Mesendoderm (in vitro differentiated cells): ENCODE measurements at regions not wholly inside any gene's neighbourhood (a gene's known extent, or its start where the extent isn't known, plus 50 kb on each side); places are given as distances from the start of the nearest gene placed in this dataset.
A peak's percentile ranks its signal among the peaks of the same experiment; 100 is the strongest.

Experiments
- DNase-seq: peaks from one replicate; pipeline ENCODE4 v3.0.0; 2013
- H2AK5ac ChIP-seq: 2 replicates; pipeline ENCODE4 v1.6.1; 2013; ENCODE audit warnings: low read length, inconsistent platforms
- H2BK120ac ChIP-seq: 2 replicates; pipeline ENCODE4 v1.6.1; 2013; ENCODE audit warnings: low read depth, mild to moderate bottlenecking, low read length, moderate library complexity, mixed read lengths
- H2BK15ac ChIP-seq: replicated peaks from 2 replicates; pipeline ENCODE4 v1.6.1; 2013; ENCODE audit warnings: low read depth, mild to moderate bottlenecking, moderate library complexity
- H2BK5ac ChIP-seq: 2 replicates; pipeline ENCODE4 v1.6.1; 2013; ENCODE audit warnings: low read length, inconsistent platforms
- H3K18ac ChIP-seq: 2 replicates; pipeline ENCODE4 v1.6.1; 2013; ENCODE audit warnings: mild to moderate bottlenecking, low read length, mixed read lengths
- H3K23ac ChIP-seq: one replicate; pipeline ENCODE4 v1.6.1; 2013; ENCODE audit warnings: low read length
- H3K27ac ChIP-seq: 2 replicates; pipeline ENCODE4 v1.5.1; 2013; ENCODE audit warnings: low read depth, mild to moderate bottlenecking, inconsistent platforms, low read length, moderate library complexity
- H3K27me3 ChIP-seq: 2 replicates; pipeline ENCODE4 v1.6.1; 2013; ENCODE audit warnings: low read length, control low read depth, mild to moderate bottlenecking, inconsistent platforms; ENCODE audit not compliant: insufficient read depth, poor library complexity
- H3K36me3 ChIP-seq: 2 replicates; pipeline ENCODE4 v1.6.1; 2013; ENCODE audit warnings: low read length, inconsistent platforms; ENCODE audit not compliant: control insufficient read depth, insufficient read depth
- H3K4ac ChIP-seq: one replicate; pipeline ENCODE4 v1.6.1; 2013; ENCODE audit warnings: low read depth, mild to moderate bottlenecking, low read length, moderate library complexity
- H3K4me1 ChIP-seq: 2 replicates; pipeline ENCODE4 v1.6.1; 2013; ENCODE audit warnings: low read depth, low read length, inconsistent platforms; ENCODE audit not compliant: control insufficient read depth
- H3K4me2 ChIP-seq: 2 replicates; pipeline ENCODE4 v1.6.1; 2013; ENCODE audit warnings: low read length
- H3K4me3 ChIP-seq: 2 replicates; pipeline ENCODE4 v1.5.1; 2013; ENCODE audit warnings: mild to moderate bottlenecking, low read length
- H3K56ac ChIP-seq: one replicate; pipeline ENCODE4 v1.6.1; 2013; ENCODE audit warnings: low read length
- H3K79me1 ChIP-seq: 2 replicates; pipeline ENCODE4 v1.6.1; 2013; ENCODE audit warnings: low read length, inconsistent platforms
- H3K79me2 ChIP-seq: 2 replicates; pipeline ENCODE4 v1.6.1; 2013; ENCODE audit warnings: mild to moderate bottlenecking, low read length; ENCODE audit not compliant: control insufficient read depth, insufficient read depth
- H3K9ac ChIP-seq: 2 replicates; pipeline ENCODE4 v1.6.1; 2013; ENCODE audit warnings: low read length, inconsistent platforms
- H4K5ac ChIP-seq: one replicate; pipeline ENCODE4 v1.6.1; 2013; ENCODE audit warnings: low read length
- H4K8ac ChIP-seq: one replicate; pipeline ENCODE4 v1.6.1; 2013; ENCODE audit warnings: low read depth, mild to moderate bottlenecking, control low read depth, low read length, moderate library complexity
- WGBS: extraction: QIAGEN DNeasy Blood & Tissue Kit; methylation state at CpG from one replicate; pipeline ENCODE4 v1.1.7; 2013; ENCODE audit warnings: low lambda C conversion rate, missing lambda C conversion rate; ENCODE audit not compliant: insufficient coverage; ENCODE audit errors: extremely low coverage; 5-methylcytosine and 5-hydroxymethylcytosine counted together

GRCh38 chr1:191668525-191668924 lies 489.7 kb upstream of the RGS18 start:
- no peak overlapping the region for H3K18ac ChIP-seq
- H3K27me3 ChIP-seq: no peaks in the 10 kb centered on the region
- H3K4me3 ChIP-seq: no peak overlapping the region
- DNase-seq: no peak
- H3K79me2 ChIP-seq: no peaks in the 10 kb centered on the region
- WGBS: no CpG with 5 or more reads among the region's 5 CpGs
- no peak overlapping the region for H3K56ac ChIP-seq
- no peak overlapping the region for H2BK15ac ChIP-seq
- no peaks in the 10 kb centered on the region for H3K36me3 ChIP-seq
- H3K4ac ChIP-seq: no peak overlapping the region
- H3K9ac ChIP-seq: no peak overlapping the region
- no peak overlapping the region for H3K23ac ChIP-seq
- H3K79me1 ChIP-seq: no peaks in the 10 kb centered on the region
- H2AK5ac ChIP-seq: no peak overlapping the region
- H2BK120ac ChIP-seq: no peak overlapping the region
- H2BK5ac ChIP-seq: no peak overlapping the region
- no peaks in the 10 kb centered on the region for H3K4me1 ChIP-seq
- no peak overlapping the region for H3K27ac ChIP-seq
- H4K5ac ChIP-seq: no peak overlapping the region
- H4K8ac ChIP-seq: no peak overlapping the region
- no peak overlapping the region for H3K4me2 ChIP-seq

- H4K5ac ChIP-seq: no peak overlapping the region
- no peak overlapping the region for H3K18ac ChIP-seq
- no peak overlapping the region for H3K4me2 ChIP-seq
- H2BK120ac ChIP-seq: no peak overlapping the region
- H3K79me1 ChIP-seq: no peaks in the 10 kb centered on the region
- H3K23ac ChIP-seq: no peak overlapping the region
- no peak overlapping the region for H2BK15ac ChIP-seq
- H3K4me3 ChIP-seq: no peak overlapping the region
- H3K36me3 ChIP-seq: no peaks in the 10 kb centered on the region
- no peak overlapping the region for H2AK5ac ChIP-seq
- H3K27me3 ChIP-seq: no peaks in the 10 kb centered on the region
- WGBS: no CpG with 5 or more reads among the region's 2 CpGs
- no peak overlapping the region for H3K9ac ChIP-seq
- DNase-seq: no peak
- H4K8ac ChIP-seq: no peak overlapping the region
- H3K27ac ChIP-seq: no peak overlapping the region
- no peak overlapping the region for H2BK5ac ChIP-seq
- H3K56ac ChIP-seq: no peak overlapping the region
- no peaks in the 10 kb centered on the region for H3K79me2 ChIP-seq
- no peaks in the 10 kb centered on the region for H3K4me1 ChIP-seq
- H3K4ac ChIP-seq: no peak overlapping the region
These were observed 488.6 kb upstream of the RGS18 start for GRCh38 chr1:191669629-191670028.

DNA sequence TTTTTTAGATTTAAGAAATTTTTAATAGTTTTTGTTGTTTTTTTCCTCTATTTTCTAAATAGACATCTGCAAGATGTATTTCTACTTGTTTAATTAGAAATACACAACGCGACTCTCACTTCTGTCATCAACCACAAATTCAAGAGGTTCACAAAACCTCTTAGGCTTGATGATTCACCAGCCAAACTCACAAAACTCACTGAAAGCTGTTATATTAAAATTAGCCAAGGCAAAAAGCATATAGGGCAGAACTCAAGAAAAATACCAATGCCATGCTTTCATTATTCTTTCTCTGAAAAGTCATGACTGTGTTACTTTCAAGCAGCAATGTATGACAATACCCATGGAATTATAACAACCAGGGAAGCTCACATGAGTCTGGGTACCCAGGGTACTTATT lies 487.0 kb upstream of the RGS18 start:
- no peaks in the 10 kb centered on the region for H3K4me1 ChIP-seq
- H2BK120ac ChIP-seq: no peak overlapping the region
- no peak overlapping the region for H2BK5ac ChIP-seq
- no peak overlapping the region for H4K5ac ChIP-seq
- H3K79me2 ChIP-seq: no peaks in the 10 kb centered on the region
- no peak overlapping the region for H2AK5ac ChIP-seq
- no peak overlapping the region for H4K8ac ChIP-seq
- H3K79me1 ChIP-seq: no peaks in the 10 kb centered on the region
- no peak overlapping the region for H3K56ac ChIP-seq
- H3K27me3 ChIP-seq: no peaks in the 10 kb centered on the region
- WGBS: no CpG with 5 or more reads among the region's 2 CpGs
- H3K4ac ChIP-seq: no peak overlapping the region
- H2BK15ac ChIP-seq: no peak overlapping the region
- no peak overlapping the region for H3K4me2 ChIP-seq
- no peak overlapping the region for H3K27ac ChIP-seq
- H3K9ac ChIP-seq: no peak overlapping the region
- H3K18ac ChIP-seq: no peak overlapping the region
- H3K4me3 ChIP-seq: no peak overlapping the region
- no peak for DNase-seq
- H3K36me3 ChIP-seq: no peaks in the 10 kb centered on the region
- no peak overlapping the region for H3K23ac ChIP-seq

DNA sequence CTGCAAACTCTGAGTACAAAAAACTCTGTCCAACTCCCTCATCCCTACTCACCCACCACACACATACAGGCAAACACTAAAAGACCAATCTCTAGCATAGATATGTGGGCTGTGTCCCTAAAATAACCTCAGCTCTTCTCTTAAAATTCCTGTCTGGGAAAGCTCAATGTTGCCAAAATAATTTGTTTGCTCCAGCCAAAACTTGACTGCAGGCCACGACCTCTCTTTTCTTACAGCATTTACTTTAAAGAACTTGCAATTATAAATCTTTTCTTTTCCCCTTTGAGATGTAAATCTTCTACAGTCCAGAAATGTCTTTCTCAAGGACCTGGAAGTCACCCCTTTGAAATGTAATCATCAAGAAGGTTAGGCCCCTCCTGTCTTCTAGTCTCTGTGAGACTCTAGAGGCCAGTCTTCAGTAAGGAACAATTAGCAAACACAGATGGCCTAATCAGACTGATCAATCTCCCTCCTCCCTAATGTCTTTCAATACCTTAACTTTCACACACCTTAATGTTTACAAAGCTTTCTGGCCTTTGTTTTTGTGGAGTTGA lies 483.6 kb upstream of the RGS18 start:
- Histone ChIP-seq H3K4ac (no peak overlapping the region), H4K5ac (no peak overlapping the region), H3K79me1 (no peaks in the 10 kb centered on the region), H2AK5ac (no peak overlapping the region), H3K36me3 (no peaks in the 10 kb centered on the region), H3K27ac (no peak overlapping the region), H3K4me2 (no peak overlapping the region), H3K4me1 (no peaks in the 10 kb centered on the region), H3K18ac (no peak overlapping the region), H2BK120ac (no peak overlapping the region), H3K4me3 (no peak overlapping the region), H3K9ac (no peak overlapping the region), H2BK5ac (no peak overlapping the region), H3K56ac (no peak overlapping the region), H3K79me2 (no peaks in the 10 kb centered on the region), H3K27me3 (no peaks in the 10 kb centered on the region), H4K8ac (no peak overlapping the region), H2BK15ac (peak overlapping the region; percentile 57), H3K23ac (no peak overlapping the region)
- no CpG with 5 or more reads among the region's 1 CpG for WGBS
- peak; percentile 25 for DNase-seq

DNA sequence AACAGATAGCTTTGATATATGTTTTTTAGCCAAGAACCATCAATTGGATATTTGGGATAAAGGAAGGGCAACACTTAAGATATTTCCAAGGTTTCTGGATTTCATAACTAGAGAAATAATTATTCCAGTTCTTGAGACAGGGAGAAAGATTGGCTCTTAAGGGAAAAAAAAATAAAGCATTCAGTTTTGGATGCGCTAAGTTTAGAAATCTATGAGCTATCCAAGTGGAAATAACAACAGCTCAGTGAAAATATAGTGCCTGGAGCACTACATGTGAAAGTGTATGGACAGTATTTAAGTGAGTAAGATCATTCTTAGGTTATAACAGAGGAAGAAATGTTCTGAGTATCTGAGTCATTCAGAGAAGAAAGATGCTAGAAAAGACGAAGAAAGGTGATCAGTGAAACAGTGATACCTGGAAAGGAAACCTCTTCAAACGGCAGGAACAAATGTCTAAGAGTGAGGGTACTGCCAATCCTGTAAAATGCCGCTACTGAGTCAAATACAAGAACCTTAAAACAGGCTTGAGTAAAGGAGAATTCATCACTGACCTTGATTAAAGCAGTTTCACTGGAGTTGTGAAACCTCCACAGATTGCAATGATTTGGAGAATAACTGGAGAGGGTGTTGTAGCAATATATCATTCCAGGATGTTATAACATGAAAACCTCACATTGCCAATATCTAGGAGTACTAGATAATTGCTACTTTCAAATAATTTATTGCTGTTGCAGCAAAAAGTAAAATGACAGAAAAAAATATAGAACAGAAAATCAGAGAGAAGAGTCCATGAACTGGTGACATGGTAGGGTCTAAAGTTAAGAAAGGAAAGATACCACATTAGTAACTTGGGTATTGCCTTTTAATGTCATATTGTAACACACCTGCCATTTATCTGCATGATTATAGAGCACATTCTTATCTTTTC lies 482.1 kb upstream of the RGS18 start:
- no peak overlapping the region for H2BK15ac ChIP-seq
- H3K27me3 ChIP-seq: no peaks in the 10 kb centered on the region
- H3K56ac ChIP-seq: no peak overlapping the region
- H3K4ac ChIP-seq: no peak overlapping the region
- H4K5ac ChIP-seq: no peak overlapping the region
- H3K4me2 ChIP-seq: no peak overlapping the region
- no peaks in the 10 kb centered on the region for H3K79me2 ChIP-seq
- H3K79me1 ChIP-seq: no peaks in the 10 kb centered on the region
- H3K23ac ChIP-seq: no peak overlapping the region
- H2AK5ac ChIP-seq: no peak overlapping the region
- no peaks in the 10 kb centered on the region for H3K36me3 ChIP-seq
- H2BK120ac ChIP-seq: no peak overlapping the region
- H4K8ac ChIP-seq: no peak overlapping the region
- no CpG with 5 or more reads among the region's 4 CpGs for WGBS
- H3K4me3 ChIP-seq: no peak overlapping the region
- no peaks in the 10 kb centered on the region for H3K4me1 ChIP-seq
- H3K18ac ChIP-seq: no peak overlapping the region
- no peak overlapping the region for H3K27ac ChIP-seq
- DNase-seq: no peak
- no peak overlapping the region for H2BK5ac ChIP-seq
- no peak overlapping the region for H3K9ac ChIP-seq
